ENCODE measurements at regions not wholly inside any gene's neighbourhood (a gene's known extent, or its start where the extent isn't known, plus 50 kb on each side); places are given as distances from the start of the nearest gene placed in this dataset.

GRCh38 chr1:73576083-73576482 lies 621.9 kb downstream of the LRRIQ3 start:
- ATAC-seq (ENCODE audit: insufficient read depth, low read depth), result no peak
- no peak for DNase-seq
- H3K36me3 ChIP-seq (ENCODE audit: insufficient read depth, low read length), result no peaks in the 10 kb centered on the region
- H3K27ac ChIP-seq (ENCODE audit: low read length), result no peak overlapping the region
- no peak overlapping the region for H3K4me2 ChIP-seq (ENCODE audit: insufficient read depth, low read length)
- H3K4me1 ChIP-seq (ENCODE audit: insufficient read depth, low read length), result 0 out of 2 replicates have a peak, but pooled peaks cover 4% of the 10 kb centered on the region
- H4K20me1 ChIP-seq (ENCODE audit: insufficient read depth, low read length), result no peaks in the 10 kb centered on the region
- H3K9ac ChIP-seq (ENCODE audit: low read depth, low read length), result no peak overlapping the region
- H3K4me3 ChIP-seq (ENCODE audit: low read depth in 1 of 2, low read length in 2 of 2), result no peak overlapping the region
- H2AFZ ChIP-seq (ENCODE audit: low read depth, low read length), result no peak overlapping the region
- H3K79me2 ChIP-seq (ENCODE audit: insufficient read depth, low read length), result no peaks in the 10 kb centered on the region
- H3K27me3 ChIP-seq (ENCODE audit: insufficient read depth, low read length, poor library complexity), result no peaks in the 10 kb centered on the region
- H3K9me3 ChIP-seq (ENCODE audit: insufficient read depth, low read length, severe bottlenecking), result no peaks in the 10 kb centered on the region
- TF ChIP-seq CTCF (IDR thresholded peaks at IDR 0.05; ENCODE audit: borderline replicate concordance, extremely low read depth, low read length, poor library complexity, severe bottlenecking), result no peak
- no peak for TF ChIP-seq EZH2 (IDR thresholded peaks at IDR 0.05; ENCODE audit: borderline replicate concordance, low read depth, low read length, severe bottlenecking)

DNA sequence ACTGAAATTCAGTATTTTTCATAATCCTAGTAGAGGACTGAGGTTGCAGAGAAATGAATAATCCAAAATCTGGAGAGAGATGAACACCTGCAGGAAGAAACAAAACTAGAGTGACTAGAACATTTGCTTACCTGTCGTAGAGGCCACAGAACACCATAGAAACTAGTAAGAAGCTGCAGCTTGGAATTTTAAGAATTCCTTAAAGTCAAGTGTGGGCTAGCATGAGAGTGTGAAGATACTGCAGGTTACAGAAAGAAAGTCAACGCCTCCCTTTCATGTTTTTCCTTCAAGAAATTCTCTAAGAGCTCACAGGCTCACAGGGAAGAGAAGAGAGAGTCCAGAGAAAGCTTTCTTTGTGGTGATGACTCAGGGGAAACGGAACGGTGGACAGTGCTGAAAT lies 633.7 kb downstream of the LRRIQ3 start:
- Histone ChIP-seq H3K27ac (ENCODE audit: low read length) (no peak overlapping the region), H2AFZ (ENCODE audit: low read depth, low read length) (no peak overlapping the region), H3K9me3 (ENCODE audit: insufficient read depth, low read length, severe bottlenecking) (peaks cover under 1% of the 10 kb centered on the region), H3K4me3 (ENCODE audit: low read depth in 1 of 2, low read length in 2 of 2) (no peak overlapping the region), H4K20me1 (ENCODE audit: insufficient read depth, low read length) (no peaks in the 10 kb centered on the region), H3K79me2 (ENCODE audit: insufficient read depth, low read length) (no peaks in the 10 kb centered on the region), H3K4me1 (ENCODE audit: insufficient read depth, low read length) (no peaks in the 10 kb centered on the region), H3K36me3 (ENCODE audit: insufficient read depth, low read length) (no peaks in the 10 kb centered on the region), H3K27me3 (ENCODE audit: insufficient read depth, low read length, poor library complexity) (no peaks in the 10 kb centered on the region), H3K4me2 (ENCODE audit: insufficient read depth, low read length) (no peak overlapping the region), H3K9ac (ENCODE audit: low read depth, low read length) (no peak overlapping the region)
- DNase-seq (no peak), ATAC-seq (ENCODE audit: insufficient read depth, low read depth) (no peak)
- TF ChIP-seq EZH2 (IDR thresholded peaks at IDR 0.05; ENCODE audit: borderline replicate concordance, low read depth, low read length, severe bottlenecking) (no peak), CTCF (IDR thresholded peaks at IDR 0.05; ENCODE audit: borderline replicate concordance, extremely low read depth, low read length, poor library complexity, severe bottlenecking) (no peak)

DNA sequence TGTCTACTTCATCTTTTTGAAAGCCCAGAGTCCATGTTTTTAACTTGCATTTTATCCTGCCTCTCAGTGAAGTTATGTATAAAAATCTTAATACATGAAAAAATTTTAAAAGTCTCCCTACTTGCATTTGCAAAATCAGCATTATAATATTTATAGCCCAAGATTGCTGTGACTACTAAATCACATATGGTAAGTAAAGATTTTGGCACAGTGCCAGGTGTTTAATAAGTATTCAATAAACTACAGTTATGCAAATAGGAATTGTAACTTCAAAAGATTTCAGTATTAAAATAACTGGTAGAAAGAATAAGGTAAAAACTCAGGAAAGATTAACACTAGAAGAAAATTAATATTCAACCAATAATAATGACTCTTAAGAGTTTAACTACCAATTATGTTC lies 641.7 kb downstream of the LRRIQ3 start:
- Histone ChIP-seq H3K9ac (ENCODE audit: low read depth, low read length) (no peak overlapping the region), H3K4me1 (ENCODE audit: insufficient read depth, low read length) (no peaks in the 10 kb centered on the region)

More for the DNA sequence above, 641.7 kb downstream of the LRRIQ3 start:
- no peak overlapping the region for H3K4me2 ChIP-seq (ENCODE audit: insufficient read depth, low read length)
- H3K9me3 ChIP-seq (ENCODE audit: insufficient read depth, low read length, severe bottlenecking), result peaks cover 8% of the 10 kb centered on the region
- no peaks in the 10 kb centered on the region for H3K27me3 ChIP-seq (ENCODE audit: insufficient read depth, low read length, poor library complexity)
- ATAC-seq (ENCODE audit: insufficient read depth, low read depth), result no peak
- no peak overlapping the region for H2AFZ ChIP-seq (ENCODE audit: low read depth, low read length)
- H3K79me2 ChIP-seq (ENCODE audit: insufficient read depth, low read length), result no peaks in the 10 kb centered on the region
- no peak for TF ChIP-seq EZH2 (IDR thresholded peaks at IDR 0.05; ENCODE audit: borderline replicate concordance, low read depth, low read length, severe bottlenecking)
- TF ChIP-seq CTCF (IDR thresholded peaks at IDR 0.05; ENCODE audit: borderline replicate concordance, extremely low read depth, low read length, poor library complexity, severe bottlenecking), result no peak
- H3K36me3 ChIP-seq (ENCODE audit: insufficient read depth, low read length), result no peaks in the 10 kb centered on the region
- no peak overlapping the region for H3K4me3 ChIP-seq (ENCODE audit: low read depth in 1 of 2, low read length in 2 of 2)
- H3K27ac ChIP-seq (ENCODE audit: low read length), result no peak overlapping the region
- H4K20me1 ChIP-seq (ENCODE audit: insufficient read depth, low read length), result no peaks in the 10 kb centered on the region
- no peak for DNase-seq
